HG02571 (cell line): ENCODE measurements at regions not wholly inside any gene's neighbourhood (a gene's known extent, or its start where the extent isn't known, plus 50 kb on each side); places are given as distances from the start of the nearest gene placed in this dataset.
"Not testable (repeated sequence)": the region's sequence is repeated elsewhere in the genome, so short reads cannot be mapped to it uniquely, and the experiment has no call there.

Experiments
- ATAC-seq: cut with Tn5 transposase; IDR thresholded peaks from one replicate; pipeline ENCODE4 v1.9.1; 2021; ENCODE audit warnings: mild to moderate bottlenecking, moderate library complexity; ENCODE audit not compliant: unreplicated experiment

- ATAC-seq: no peak
Measured at GRCh38 chr1:94304553-94304952, 67.2 kb upstream of the ARHGAP29 start.

- ATAC-seq: no peak
Measured at GRCh38 chr1:94303005-94303404, 65.6 kb upstream of the ARHGAP29 start.

- ATAC-seq: no peak
Measured at GRCh38 chr1:94302497-94302896, 65.1 kb upstream of the ARHGAP29 start.

- no peak for ATAC-seq
Measured at GRCh38 chr1:94301186-94301585, 63.8 kb upstream of the ARHGAP29 start.

GRCh38 chr1:94300731-94301130 is 63.3 kb upstream of the ARHGAP29 start:
- no peak for ATAC-seq

- ATAC-seq: no peak
Measured at GRCh38 chr1:94299627-94300553, 62.5 kb upstream of the ARHGAP29 start.

GRCh38 chr1:94298861-94299260 is 61.5 kb upstream of the ARHGAP29 start:
- ATAC-seq: no peak

GRCh38 chr1:94296018-94296417 is 58.6 kb upstream of the ARHGAP29 start:
- ATAC-seq: no peak

GRCh38 chr1:94292978-94293377 is 55.6 kb upstream of the ARHGAP29 start:
- ATAC-seq: not testable (repeated sequence)

- not testable (repeated sequence) for ATAC-seq
Measured at GRCh38 chr1:94289244-94289643, 51.9 kb upstream of the ARHGAP29 start.
